Left lung (tissue), 4 donors: ENCODE measurements at regions not wholly inside any gene's neighbourhood (a gene's known extent, or its start where the extent isn't known, plus 50 kb on each side); places are given as distances from the start of the nearest gene placed in this dataset.

Experiments
- ATAC-seq: fragments of 200-7000 bp; cut with Tn5 transposase; one replicate; pipeline ENCODE4 v1.9.1; 2020; ENCODE audit warnings: moderate library complexity
- DNase-seq, 4 donors: peaks; one replicate each; pipeline ENCODE4 v3.0.0-alpha.2; 2013 to 2020
- H3K27ac ChIP-seq, 2 donors: fragments of 200-600 bp; sonication (generic) in 1 of 2; one replicate each; pipeline versions ENCODE4 v1.5.0 to v1.8.0; 2020 to 2021
- H3K27me3 ChIP-seq, 2 donors: fragments of 200-600 bp; sonication (generic) in 1 of 2; one replicate each; pipeline versions ENCODE4 v1.5.0 to v1.8.0; 2020 to 2021
- H3K36me3 ChIP-seq, 2 donors: fragments of 200-600 bp; sonication (generic) in 1 of 2; one replicate each; pipeline versions ENCODE4 v1.5.0 to v1.8.0; 2020 to 2021
- H3K4me1 ChIP-seq, 2 donors: fragments of 200-600 bp; one replicate each; pipeline ENCODE4 v1.8.0; 2021
- H3K4me3 ChIP-seq, 2 donors: fragments of 200-600 bp; sonication (generic) in 1 of 2; one replicate each; pipeline versions ENCODE4 v1.5.0 to v1.8.0; 2020 to 2021; ENCODE audit warnings: mild to moderate bottlenecking in 1 of 2
- H3K9me3 ChIP-seq, 2 donors: fragments of 200-600 bp; sonication (generic) in 1 of 2; one replicate each; pipeline versions ENCODE4 v1.5.0 to v1.8.0; 2020 to 2021
- CTCF ChIP-seq, 2 donors: fragments of 200-600 bp; sonication (generic) in 1 of 2; IDR thresholded peaks; one replicate each; pipeline versions ENCODE4 v1.5.0 to v1.8.0; 2021; ENCODE audit warnings: antibody characterized with exemption in 2 of 2
- intact Hi-C, 2 donors: fragments of 100-400 bp; cut with DNase I; formaldehyde crosslinking; loops; one replicate each; pipeline versions ENCODE4 v1.11.2 to v1.14.2; 2022
- donor health status: DM: no; HTN: yes; CAD: no.
- donor health status: DM: no; HTN: no; CAD: no.

GRCh38 chr3:124509884-124510283, 220.4 kb upstream of the UMPS start:
- Histone ChIP-seq H3K27ac (no peak overlapping the region), H3K4me1 (peaks cover 0 to 2% of the 10 kb centered on the region in 2 donors), H3K27me3 (no peaks in the 10 kb centered on the region), H3K9me3 (no peaks in the 10 kb centered on the region), H3K4me3 (no peak overlapping the region), H3K36me3 (no peaks in the 10 kb centered on the region)
- no peak for ATAC-seq
- no peak for DNase-seq
- no peak for TF ChIP-seq CTCF (IDR thresholded peaks at IDR 0.05)
- intact Hi-C loops, result no loop called here

- H3K27me3 ChIP-seq, result no peaks in the 10 kb centered on the region
- H3K36me3 ChIP-seq, result no peaks in the 10 kb centered on the region
- no peak for TF ChIP-seq CTCF (IDR thresholded peaks at IDR 0.05)
- H3K4me3 ChIP-seq, result no peak overlapping the region
- DNase-seq, result no peak
- ATAC-seq, result no peak
- no peak overlapping the region for H3K27ac ChIP-seq
- intact Hi-C loops, result no loop called here
- no peaks in the 10 kb centered on the region for H3K4me1 ChIP-seq
- H3K9me3 ChIP-seq, result no peaks in the 10 kb centered on the region
Observed at GRCh38 chr3:124510290-124510689, 220.0 kb upstream of the UMPS start.

- intact Hi-C loops, result no loop called here
- Histone ChIP-seq H3K4me1 (no peaks in the 10 kb centered on the region), H3K27ac (no peak overlapping the region), H3K9me3 (no peaks in the 10 kb centered on the region), H3K36me3 (no peaks in the 10 kb centered on the region), H3K4me3 (no peak overlapping the region), H3K27me3 (no peaks in the 10 kb centered on the region)
- DNase-seq, result peak in 1 of 4 donors; percentile 36
- no peak for TF ChIP-seq CTCF (IDR thresholded peaks at IDR 0.05)
- peak; percentile 87 for ATAC-seq
Observed at GRCh38 chr3:124512881-124513609, 217.2 kb upstream of the UMPS start.

- no peak for DNase-seq
- H3K27ac ChIP-seq, result no peak overlapping the region
- no peak for TF ChIP-seq CTCF (IDR thresholded peaks at IDR 0.05)
- intact Hi-C loops, result no loop called here
- H3K4me3 ChIP-seq, result no peak overlapping the region
- H3K4me1 ChIP-seq, result no peaks in the 10 kb centered on the region
- H3K36me3 ChIP-seq, result no peaks in the 10 kb centered on the region
- ATAC-seq, result no peak
- no peaks in the 10 kb centered on the region for H3K9me3 ChIP-seq
- no peaks in the 10 kb centered on the region for H3K27me3 ChIP-seq
Observed at GRCh38 chr3:124513610-124513997, 216.6 kb upstream of the UMPS start.

GRCh38 chr3:124514683-124515082, 215.6 kb upstream of the UMPS start:
- intact Hi-C loops, result no loop called here
- Histone ChIP-seq H3K27me3 (no peaks in the 10 kb centered on the region), H3K27ac (no peak overlapping the region), H3K4me1 (no peaks in the 10 kb centered on the region), H3K4me3 (no peak overlapping the region), H3K9me3 (no peaks in the 10 kb centered on the region), H3K36me3 (no peaks in the 10 kb centered on the region)
- DNase-seq, result no peak
- no peak for TF ChIP-seq CTCF (IDR thresholded peaks at IDR 0.05)
- ATAC-seq, result no peak
